Left renal cortex interstitium (tissue), 4 donors: ENCODE measurements at regions not wholly inside any gene's neighbourhood (a gene's known extent, or its start where the extent isn't known, plus 50 kb on each side); places are given as distances from the start of the nearest gene placed in this dataset.
"Not testable (repeated sequence)": the region's sequence is repeated elsewhere in the genome, so short reads cannot be mapped to it uniquely, and the experiment has no call there.

Experiments used
- DNase-seq, 4 donors: peaks; one replicate each; pipeline ENCODE4 v3.0.0-alpha.2; 2013; ENCODE audit warnings: low read depth in 4 of 4, low spot score in 2 of 4, missing footprints in 1 of 4

DNA sequence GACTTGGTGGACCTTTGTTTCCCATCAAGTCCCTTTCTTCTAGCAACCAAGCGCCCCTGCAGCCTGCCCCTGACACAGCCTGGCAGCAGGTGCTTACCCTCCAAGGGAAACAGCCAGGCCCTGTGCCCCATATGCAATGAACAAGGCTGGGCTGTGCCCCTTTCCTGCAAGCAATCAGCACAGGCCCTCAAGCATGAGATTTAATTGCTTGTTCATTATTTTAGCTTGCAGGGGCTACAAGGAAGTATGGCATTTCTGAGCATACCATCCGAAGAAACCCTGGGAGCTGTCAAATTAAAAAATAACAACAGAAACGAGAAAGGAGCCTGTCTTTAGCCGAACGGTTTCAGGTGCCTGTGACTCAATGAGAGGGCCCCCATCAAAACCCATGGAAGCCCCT lies 522.9 kb upstream of the ARID1B start:
- no peak for DNase-seq

DNA sequence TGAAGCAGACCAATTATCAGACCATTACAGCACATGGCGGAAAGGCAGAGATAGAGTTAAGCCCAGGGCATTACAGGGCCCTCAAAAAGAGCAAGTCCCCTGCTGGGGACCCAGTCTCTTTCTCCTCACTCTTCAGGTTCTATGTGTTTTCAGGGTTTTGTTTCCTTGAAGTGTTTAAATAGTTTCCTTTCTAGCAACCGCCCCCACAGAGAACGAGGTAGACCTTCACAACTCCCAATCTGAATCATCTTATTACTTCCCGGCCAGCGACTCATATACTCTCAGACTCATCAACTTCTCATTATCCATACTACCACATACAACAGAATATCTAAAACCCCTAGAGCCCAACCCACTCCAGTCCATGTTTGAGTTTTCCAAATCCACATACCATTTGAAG lies 526.6 kb upstream of the ARID1B start:
- DNase-seq, result no peak

DNA sequence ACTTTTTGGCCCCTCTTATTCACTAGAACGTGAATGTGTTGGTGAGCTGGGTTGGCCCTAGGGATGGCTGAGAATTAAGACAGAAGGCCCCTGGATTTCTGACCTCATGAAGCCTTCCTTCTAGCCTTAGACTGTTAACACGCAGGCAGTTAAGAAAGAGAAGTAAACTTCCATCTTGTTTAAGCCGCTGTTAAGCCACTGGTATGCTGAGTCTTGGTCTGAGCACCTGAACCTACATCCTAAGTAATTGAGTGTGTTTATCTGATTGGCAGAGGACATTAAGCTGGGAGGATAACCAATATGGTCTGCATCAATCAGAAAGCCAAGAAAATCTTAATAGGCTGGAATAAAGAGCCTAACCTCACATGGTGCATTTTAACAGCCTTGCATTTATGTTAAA lies 535.0 kb upstream of the ARID1B start:
- DNase-seq, result no peak

DNA sequence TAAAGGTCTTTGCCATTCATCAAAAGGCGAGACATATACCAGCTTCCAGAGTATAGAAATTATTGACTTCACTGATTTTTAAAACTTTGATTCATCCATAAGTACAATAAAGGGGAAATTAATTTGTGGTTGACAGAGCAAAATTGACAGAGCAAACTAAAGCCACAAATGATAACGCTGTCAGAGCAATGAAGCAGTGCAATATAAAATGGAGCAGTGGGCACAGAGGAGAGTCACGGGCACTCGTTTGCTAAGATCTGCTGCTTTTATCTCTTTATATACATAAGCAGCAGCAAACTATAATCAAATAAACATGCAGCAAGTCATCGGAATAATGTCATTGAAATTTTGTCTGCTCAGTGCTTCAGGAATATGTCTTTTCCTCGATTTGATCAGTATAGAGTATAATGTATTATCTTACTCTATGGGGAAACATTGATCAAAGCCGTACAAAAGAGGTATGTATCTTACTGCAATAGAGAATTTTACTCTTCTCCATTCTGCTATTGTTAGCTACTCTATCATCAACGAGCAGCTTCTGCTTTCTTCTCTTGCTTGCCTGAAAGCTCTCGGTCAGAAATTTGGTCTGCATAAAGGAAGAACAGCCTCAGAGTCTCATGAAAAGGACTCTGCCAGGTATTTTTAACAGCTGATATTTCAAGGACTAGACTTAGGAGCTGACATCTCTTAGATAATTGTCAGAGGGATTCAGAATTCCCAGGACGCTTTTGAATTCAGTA lies 546.0 kb upstream of the ARID1B start:
- no peak for DNase-seq

DNA sequence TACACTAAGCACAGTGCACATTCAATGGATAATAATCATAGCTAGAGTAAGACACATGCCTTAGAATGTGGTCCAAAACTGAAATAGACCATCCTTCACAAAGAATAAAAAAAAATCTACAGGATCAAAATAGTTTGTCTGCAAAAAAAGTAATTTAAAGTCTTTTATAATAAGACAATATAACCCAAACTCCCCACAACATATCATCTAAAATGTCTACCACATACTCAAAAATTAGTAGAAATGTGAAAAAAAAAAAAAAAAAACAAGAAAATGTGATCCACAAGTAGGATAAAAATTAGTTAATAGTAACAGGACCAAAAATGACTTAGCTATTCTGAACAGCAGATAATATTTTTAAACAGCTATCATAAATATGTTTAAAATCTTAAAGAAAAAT lies 557.2 kb upstream of the ARID1B start:
- no peak for DNase-seq

DNA sequence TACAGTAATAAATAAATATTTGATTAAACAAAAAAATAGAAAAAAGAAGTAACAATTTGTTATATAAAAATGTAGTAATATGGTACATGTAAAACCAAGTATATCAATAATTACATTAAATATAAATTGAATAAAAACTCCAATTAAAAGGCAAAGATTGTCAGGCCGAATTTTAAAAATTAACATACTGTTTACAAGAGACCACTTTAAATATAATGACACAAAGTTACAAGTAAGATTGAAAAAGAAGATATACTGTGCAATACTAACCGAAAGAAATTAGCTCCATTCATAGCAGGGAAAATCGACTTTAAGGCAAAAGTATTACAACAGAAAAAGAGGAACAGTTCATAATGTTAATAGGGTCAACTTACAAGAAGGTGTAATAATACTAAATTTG lies 571.5 kb upstream of the ARID1B start:
- no peak for DNase-seq

DNA sequence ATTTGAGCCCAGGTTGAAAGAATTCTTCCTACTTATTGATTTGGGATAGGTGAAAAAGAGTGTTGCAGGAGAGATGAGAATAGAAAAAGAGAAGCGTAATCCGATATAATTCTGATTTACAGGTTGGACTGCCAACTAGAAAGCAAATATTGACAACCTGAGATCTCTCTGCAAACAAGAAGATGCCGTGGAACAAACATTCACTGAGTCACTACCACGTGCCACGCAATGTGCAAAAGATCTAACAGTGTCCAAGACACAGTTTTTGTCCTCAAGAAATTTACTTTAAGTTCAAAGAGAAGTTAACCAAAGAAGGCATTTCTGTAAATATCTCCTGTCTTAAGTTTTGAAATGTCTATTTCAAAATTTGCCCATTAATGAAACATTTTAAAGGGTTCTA lies 578.0 kb upstream of the ARID1B start:
- DNase-seq, result no peak

DNA sequence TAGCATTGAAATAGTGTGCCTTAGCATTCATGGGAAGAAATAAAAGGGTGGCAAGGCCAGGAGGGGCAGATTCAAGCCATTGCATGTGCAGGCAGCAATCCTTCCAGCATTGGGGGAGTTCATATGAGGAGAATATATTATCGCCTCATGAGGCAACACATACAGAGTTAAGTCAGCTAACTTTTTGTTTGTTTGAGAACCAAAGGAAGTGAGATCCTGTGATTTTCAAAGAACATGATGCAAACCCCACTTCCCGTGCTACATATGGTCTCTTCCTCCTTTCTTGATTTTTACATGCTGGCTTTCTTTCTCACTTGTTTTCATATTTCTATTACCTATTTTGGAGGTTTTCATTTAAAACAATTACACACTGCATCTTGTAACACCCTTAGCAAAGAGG lies 579.7 kb upstream of the ARID1B start:
- no peak for DNase-seq

DNA sequence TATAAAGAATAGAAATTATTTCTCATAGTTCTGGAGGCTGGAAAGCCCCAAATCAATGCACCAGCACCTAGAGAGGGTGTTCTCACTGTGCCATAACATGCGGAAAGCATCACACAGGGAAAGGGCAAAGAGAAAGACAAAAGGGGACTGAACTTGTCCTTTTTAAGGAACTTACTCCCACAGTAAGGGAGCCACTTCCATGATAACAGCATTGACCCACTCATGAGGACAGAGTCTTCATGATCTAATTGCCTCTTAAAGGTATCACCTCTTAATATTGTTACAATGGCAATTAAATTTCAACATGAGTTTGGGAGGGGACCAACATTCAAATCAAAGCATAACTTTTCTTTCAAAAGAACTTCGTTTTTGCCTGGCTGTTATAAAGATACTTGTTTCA lies 582.2 kb upstream of the ARID1B start:
- no peak for DNase-seq

DNA sequence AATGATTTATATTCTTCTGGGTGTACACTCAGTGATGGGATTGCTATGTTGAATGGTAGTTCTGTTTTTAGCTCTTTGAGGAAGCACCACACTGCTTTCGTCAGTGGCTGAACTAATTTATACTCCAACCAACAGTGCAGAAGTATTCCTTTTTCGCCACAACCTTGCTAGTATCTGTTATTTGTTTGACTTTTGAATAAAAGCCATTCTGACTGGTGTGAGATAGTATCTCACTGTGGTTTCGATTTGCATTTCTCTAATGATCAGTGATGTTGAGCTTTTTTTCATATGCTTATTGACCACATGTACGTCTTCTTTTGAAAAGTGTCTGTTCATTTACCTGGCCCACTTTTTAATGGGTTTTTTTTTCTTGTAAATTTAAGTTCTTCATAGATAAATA lies 583.8 kb upstream of the ARID1B start:
- DNase-seq, result no peak

DNA sequence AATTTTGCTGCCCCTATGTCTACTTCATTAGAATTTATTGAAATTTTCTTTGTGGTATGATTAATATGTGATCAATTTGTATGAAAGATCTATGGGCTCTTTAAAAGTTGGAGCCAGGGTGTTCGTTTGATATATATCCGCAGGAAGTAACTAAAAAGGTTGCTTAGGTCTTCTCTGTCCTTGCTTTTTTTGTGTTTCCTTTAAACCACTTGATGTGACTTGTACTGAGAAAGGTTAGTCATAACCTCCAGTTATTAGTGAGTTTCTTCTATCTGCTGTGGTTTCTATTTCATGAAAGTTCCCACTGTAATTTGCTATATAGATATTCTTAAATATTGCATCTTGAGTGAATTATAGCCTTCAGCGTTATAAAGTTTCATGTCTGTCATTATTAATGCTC lies 585.3 kb upstream of the ARID1B start:
- no peak for DNase-seq

DNA sequence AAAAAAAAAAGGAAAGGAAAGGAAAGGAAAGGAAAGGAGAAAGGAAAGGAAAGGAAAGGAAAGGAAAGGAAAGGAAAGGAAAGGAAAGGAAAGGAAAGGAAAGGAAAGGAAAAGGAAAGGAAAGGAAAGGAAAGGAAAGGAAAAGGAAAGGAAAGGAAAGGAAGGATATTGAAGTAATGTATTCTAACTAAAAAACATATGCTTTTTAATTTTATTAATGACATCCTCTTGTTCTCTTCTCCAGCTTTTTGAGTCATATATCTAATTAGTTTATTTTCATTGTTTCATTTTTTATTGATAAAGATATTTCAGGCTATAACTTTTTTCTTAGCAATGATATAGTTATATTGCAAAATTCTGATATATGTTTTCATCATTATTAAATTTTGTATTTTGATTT lies 585.8 kb upstream of the ARID1B start:
- not testable (repeated sequence) for DNase-seq

DNA sequence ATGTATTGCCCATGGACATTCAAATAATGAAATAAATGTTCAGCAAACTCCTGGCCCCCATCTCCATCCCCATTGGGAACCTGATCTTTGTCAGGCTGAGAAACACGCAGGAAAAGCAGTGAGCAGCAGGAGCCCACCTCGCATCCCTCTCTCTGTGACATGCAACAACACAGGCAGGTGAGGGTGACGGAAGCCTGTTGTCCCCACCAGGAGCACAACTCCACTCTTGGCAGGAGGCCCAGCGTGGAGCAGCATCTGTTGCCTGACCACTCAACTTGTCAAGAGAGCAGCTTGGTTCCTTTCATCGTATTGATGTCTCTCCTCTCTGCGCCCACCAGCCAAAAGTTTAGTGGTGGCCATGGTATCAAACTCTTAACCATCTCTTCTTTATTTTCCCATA lies 586.9 kb upstream of the ARID1B start:
- DNase-seq, result no peak

DNA sequence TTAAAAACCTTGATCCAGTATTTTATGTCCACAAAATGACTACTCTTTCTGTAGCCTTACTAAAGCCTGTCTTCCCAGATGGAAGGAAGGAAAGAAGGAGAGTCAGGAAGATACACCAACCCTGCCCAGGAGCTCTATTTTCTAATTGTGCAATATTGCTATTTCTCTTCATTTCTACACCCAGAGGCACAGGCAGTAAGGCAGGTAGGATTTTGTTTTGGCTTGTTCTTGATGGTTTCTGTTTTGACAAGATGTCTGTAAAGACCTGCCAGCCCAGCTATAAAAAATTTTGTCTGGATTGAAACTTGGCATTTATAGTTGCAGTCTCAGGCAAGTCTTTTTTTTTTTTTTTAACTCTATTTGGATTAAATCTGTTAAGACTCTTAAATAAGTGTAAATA lies 587.5 kb upstream of the ARID1B start:
- no peak for DNase-seq

DNA sequence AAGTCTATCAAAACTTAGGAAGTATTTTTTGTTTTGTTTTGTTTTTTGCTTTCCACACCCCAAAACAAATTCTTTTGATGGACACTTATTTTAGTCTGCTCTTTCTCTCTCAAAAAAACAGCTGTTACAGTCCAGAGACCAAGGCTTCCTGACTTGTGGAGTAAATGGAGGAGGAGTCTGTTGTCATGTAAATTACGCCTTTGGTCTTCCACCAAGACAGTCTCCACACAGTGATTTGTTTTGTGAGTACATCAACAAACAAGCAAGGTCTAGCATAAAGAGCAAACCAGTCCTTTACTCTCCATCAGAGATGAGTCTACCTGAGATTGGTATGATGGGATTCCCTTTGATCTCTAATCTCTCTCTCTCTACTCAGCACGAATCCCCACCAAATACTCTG lies 588.0 kb upstream of the ARID1B start:
- no peak for DNase-seq

DNA sequence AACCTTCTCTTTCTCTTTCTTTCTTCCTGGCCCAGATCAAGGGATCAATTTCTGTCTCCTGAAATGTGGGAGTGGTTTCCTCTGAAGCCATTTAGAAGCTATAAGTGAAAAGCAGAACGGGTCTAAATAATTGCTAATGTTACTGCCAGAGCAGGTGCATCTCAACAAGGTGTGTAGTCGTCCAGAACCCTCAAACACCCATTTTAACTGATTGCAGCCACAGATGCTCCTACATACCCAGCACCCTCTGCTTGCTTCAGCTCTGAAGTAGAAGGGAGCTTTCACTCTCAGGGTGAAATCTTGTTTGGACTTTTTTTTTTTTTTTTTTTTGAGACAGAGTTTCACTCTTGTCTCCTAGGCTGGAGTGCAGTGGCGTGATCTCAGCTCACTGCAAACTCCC lies 592.1 kb upstream of the ARID1B start:
- DNase-seq, result no peak

DNA sequence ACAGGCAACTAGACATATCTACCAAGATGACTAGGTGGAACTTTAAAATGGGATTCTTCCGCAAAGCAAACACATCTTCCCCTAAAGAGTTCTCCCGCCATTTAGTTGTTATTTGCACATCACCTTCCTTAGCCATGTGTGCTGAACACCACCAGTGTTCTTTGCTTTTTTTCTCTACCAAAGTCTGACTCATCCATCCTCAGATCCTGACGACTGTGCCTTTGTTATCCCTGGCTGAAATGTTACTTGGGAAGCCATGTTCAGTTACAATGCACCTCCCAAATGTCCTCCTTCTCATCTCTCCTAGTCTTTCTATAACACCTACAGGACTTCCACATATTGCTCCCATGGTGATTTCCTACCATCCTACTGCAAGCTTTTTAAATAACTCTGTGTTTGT lies 593.5 kb upstream of the ARID1B start:
- no peak for DNase-seq

DNA sequence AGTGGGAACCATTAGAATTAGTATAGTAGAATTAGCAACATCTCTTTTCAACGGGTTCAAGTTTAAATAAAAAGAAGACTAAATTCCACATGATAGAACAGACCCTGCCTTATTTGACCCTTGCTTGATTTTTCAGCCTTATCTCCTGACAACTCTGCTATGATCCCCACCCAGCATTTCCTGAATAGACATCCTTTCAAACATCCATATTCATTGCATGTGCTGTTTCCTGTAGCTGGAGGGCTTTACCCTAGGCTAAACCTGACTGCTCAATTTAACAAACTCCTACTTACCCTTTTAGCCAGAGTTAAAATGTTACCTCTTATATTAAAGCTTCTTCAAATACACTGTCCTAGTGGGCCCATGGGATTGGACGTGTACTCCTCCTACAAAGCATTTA lies 594.8 kb upstream of the ARID1B start:
- no peak for DNase-seq

DNA sequence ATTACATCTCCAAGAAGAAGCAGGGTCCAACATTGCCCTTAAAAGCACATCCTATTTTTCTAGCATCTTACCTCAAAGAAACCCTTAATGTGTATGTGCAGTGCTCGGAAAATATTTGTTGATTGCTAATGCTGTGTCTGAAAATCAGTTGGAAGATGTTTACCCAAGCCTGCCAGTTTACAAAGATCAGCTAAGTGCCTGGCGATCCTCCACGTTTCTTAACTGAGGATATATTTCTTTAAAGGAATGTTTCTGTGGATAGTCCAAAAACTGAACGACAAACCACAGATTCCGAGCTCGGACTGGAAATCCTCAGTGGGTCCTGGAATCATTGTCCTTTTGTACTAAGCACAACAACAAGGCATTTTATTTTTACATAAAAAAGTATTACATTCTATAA lies 595.7 kb upstream of the ARID1B start:
- no peak for DNase-seq

DNA sequence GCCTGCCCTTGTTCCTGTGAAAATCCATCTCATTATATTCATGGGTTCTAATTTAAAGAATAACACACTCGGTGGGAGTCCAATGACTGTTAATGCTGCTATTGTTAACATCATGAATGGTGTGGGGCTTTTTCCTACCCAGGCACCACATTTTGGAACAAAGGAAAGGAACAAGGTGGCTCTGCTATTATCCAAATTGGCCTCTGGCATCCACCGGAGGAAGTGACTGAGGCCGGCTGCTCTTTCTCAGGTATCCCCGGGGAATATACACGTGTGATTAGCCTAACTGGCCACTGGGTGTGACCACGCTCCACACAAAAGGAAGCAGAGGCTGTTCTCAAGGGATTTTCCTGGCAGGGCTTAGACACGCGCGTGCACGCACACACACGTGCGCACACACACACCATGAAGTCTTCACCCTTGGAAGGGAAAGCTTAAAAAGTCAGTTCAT lies 601.2 kb upstream of the ARID1B start:
- no peak for DNase-seq

DNA sequence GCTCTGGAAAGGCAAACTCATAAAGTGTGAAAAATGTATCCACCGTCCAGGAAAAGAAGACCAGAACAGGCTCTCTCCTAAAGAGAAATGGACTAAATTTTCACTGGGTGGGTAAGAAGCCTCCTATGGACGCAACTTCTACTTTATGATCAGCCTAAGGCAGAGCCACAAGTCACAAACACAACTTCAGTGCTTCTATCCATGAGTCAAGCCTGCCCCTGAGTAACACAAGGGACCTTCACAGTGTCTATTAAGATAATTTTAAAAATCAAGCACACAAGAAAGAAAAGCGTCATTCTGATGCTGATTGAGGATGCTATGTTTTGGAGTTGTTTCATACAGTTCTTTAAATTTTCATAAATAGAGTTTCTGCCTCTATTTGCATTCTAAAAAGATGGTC lies 601.7 kb upstream of the ARID1B start:
- no peak for DNase-seq

DNA sequence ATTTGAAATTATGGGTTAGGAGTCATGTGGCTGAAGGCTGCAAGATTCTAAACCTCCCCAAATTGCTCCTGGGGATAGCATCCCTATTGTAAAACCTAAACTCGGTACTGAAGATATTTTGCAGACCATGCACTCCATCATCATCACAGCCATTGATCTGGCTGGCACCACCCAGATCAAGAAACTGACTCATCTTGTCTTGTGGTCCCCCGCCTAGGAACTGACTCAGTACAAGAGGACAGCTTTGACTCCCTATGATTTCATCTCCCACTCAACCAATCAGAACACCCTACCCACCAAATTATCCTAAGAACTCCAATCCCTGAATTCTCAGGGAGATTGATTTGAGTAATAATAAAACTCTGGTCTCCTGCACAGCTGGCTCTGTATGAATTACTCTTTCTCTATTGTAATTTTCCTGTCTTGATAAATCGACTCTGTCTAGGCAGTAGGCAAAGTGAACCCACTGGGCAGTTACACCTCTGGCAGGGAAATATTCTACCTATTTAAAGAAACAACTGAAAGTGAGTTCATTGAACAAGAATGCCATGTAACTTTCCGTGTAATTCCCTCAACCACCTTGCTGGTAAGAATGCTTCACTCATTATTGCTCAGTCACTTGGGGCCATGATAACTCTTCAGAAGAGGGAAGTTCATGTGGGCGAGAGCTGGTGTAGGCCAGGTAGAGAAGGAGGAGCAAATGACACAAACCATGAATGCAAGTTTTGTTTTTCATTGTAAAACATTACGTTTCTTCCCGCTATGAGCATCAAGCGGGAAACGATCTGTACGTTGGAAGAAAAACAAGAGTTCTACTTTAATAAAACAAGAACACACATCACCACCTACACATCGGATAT lies 602.9 kb upstream of the ARID1B start:
- no peak for DNase-seq
